CD4-positive, alpha-beta T cell treated with Interleukin-15 for 1 hour (primary cell): ENCODE measurements at regions not wholly inside any gene's neighbourhood (a gene's known extent, or its start where the extent isn't known, plus 50 kb on each side); places are given as distances from the start of the nearest gene placed in this dataset.

Source experiments
- DNase-seq: peaks from one replicate; pipeline ENCODE4 v3.0.0-alpha.2; 2020

DNA sequence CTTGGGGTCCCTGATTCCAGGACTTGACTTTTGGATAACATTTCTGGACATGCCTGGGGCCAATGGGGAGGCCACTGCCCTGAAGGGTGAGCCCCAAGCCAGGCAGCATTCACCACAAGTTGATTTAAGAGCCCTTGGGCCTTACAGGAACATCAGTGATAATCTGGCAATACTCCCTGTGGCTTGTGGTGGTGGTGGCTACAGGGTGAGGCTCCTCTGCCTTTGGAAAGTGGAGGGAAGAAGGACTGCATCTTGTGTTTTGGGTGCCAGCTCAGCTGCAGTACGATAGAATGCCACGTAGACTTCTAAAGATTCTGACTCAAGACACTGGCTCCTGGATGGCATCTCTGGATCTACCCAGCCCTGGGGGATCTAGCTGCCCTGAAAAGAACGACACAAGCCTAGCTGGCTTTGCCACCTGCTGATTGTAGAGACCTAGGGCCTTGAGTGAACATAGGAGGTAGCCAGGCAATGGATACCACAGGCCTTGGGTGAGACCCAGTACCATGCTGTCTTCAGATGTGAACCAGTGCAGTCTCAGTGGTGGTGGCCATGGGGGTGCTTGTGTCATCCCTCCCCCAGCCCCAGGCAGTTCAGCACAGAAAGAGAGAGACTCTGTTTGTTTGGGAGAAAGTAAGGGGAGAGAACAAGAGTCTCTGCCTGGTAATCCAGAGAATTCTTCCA is 79.0 kb upstream of the DAP start:
- no peak for DNase-seq

DNA sequence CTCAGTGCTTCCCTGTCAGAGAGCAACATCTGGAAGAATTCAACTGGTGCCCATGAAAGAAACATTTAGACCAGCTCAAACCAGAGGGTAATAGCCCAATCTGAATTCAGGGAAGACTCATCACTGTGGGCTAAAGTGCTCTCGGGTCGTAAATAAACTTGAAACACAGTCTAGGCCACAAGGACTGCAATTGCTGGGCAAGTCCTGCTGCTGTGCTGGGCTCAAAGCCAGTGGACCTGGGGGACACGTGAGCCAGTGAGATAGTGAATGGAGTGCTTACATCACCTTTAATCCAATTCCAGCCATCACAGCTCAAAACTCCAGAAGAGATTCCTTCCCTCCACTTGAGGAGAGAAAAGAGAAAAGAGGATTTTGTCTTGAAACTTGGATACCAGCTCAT is 78.1 kb upstream of the DAP start:
- DNase-seq: no peak

DNA sequence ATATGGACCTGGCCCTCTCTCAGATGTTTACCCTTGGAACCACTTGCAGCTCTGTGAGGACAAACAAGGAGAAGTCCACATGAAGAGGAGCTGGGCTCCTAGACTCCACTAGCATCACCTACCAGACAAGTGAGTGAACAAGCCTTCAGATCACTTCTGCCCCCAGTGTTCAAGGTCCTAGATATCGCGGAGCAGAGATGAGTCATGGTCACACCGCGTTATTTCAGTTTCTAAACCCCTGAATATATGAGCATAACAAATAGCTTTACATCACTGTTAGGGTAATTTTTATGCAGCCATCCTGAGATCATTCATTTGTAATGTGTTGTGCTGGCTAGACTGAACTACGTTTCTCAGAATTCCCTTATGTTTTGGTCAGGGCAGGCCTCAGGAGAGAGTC is 77.0 kb upstream of the DAP start:
- DNase-seq: no peak

DNA sequence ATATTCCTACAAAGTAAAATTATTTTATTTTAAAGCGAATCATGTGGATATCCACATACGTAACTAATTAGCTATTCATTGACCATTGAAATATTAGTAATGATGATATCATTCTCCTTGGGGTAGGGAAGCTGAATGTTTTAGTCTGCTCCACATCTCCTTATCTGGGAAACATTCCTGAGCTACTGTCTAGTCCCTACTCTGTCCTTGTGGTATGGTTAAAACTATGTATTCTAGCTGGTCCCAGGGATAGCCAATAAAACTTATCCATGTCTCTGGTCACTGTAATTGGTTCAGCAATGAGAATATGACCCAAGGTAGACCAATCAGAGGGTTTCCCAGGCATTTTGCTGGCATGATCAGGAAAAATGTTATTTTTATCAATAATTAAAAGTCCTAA is 76.0 kb upstream of the DAP start:
- DNase-seq: no peak

DNA sequence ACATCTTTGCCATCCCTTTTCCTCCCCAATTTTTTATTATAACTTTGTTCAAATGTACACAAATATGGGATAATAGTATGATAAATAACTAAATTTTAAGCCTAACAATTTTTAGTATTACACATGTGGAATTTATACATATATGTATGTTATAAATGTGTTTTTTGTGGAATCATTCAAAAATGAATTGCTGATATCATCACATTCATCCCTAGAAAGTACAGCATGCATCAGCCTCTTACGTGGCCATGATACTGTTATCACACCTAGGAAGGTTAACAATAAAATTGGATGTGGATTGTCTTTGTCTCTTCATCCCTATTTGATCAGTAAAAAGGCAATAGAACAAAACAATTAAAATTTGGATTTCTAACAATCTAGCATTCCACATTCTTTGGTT is 73.7 kb upstream of the DAP start:
- no peak for DNase-seq

DNA sequence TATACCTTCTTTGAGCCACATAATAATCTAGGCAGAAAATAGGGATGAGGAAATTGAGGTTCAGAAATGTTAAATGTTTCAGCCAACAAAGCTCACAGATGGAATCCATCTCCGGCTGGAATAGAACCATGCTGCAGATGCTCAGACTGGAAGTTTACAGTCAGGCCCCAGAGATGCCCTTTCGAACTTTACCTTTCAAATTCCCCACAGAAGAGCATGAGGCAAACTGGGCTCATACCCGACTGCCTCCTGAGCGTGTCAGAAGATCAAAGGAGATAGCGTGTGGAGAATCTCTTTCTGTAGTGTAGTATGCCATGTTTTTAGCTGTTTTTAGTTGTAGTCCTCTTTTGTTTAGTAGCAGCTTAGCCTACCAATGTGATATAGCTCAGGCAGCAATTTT is 72.0 kb upstream of the DAP start:
- no peak for DNase-seq

DNA sequence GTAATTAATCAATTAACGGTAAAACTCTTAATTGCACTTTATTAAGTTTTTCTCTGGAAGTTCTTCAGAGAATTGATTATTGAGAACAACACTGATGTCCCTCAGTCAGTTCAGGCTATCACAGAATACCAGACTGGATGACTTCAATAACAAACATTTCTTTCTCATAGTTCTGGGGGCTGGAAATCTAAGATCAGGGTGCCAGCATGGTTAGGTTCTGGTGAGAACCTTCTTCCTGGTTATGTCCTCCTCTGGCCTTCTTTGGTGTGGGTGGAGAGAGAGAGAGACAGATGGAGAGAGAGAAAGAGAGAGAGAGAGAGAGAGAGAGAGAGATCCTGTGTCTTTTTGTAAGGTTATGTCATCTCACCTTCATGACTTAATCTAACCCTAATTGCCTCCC is 71.4 kb upstream of the DAP start:
- no peak for DNase-seq

DNA sequence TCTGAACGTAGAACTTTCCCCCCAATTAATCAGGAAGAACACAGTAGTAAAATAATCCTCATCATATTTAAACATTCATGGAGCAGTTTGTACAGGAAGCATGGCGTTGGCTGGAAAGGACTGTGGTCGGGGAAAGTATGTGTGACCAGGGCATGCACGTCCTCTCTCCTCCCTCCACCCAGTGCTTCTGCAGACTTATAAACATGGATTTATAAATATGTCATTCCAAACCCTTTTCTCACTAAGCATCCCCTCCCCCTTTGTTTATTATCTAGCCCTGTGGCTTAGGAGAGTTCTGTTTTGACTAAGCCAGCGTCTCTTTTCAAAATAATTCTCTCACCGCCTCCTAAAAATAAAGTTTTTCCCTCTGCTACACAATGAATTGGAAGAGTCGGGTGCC is 70.4 kb upstream of the DAP start:
- no peak for DNase-seq

DNA sequence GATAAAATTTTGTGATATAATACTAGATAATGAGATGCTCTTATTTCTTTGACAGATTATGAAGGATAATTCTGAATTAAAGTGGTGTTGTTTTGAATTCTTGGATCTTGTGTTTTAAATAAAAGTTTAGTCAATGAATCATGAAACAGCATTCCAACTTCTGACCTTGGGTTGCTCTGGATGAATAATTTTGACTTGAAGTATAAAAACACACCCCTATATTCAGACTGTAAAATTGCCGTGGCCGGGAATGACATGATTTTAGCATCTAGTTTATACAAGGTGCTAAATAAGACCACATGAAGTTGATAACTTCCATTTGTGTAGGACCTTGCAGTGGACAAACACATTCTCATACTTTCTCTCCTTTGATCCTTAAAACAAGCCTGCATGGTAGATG is 67.2 kb upstream of the DAP start:
- DNase-seq: no peak

DNA sequence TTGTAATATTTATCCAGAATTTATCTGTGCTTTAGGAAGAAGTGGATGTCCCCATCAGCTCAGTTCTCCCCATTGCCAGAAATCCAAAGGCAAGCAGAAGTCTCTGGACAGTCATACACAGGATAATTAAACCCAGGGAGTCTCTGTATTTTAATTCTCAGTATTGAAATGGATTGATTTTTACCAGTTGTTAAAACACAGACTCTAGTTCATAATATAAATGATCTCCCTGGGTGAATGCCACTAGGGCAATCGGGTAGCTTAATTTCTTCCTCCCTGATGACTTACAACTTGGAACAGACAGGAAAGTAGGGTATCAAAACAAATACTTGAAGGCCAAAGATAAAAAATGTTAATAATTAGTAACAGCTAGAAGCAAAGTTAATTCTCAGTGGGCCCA is 66.5 kb upstream of the DAP start:
- DNase-seq: no peak

DNA sequence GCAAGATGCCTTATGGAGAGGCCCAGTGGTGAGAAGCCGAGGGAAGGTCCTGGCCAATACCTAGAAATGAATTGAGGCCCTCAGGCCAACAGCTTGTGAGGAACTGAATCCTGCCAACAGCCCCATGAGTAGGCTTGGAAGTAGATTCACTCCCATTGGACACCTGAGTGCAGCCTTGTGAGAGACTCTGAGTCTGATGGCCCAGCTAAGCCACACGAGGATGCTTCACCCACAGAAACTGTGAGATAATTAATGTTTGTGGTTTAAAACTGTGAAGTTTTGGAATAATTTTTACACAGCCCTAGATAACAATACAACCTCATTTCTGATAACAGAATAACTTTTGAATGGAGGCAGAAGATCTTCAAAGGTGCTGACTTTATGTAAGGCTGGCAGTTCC is 65.9 kb upstream of the DAP start:
- no peak for DNase-seq

DNA sequence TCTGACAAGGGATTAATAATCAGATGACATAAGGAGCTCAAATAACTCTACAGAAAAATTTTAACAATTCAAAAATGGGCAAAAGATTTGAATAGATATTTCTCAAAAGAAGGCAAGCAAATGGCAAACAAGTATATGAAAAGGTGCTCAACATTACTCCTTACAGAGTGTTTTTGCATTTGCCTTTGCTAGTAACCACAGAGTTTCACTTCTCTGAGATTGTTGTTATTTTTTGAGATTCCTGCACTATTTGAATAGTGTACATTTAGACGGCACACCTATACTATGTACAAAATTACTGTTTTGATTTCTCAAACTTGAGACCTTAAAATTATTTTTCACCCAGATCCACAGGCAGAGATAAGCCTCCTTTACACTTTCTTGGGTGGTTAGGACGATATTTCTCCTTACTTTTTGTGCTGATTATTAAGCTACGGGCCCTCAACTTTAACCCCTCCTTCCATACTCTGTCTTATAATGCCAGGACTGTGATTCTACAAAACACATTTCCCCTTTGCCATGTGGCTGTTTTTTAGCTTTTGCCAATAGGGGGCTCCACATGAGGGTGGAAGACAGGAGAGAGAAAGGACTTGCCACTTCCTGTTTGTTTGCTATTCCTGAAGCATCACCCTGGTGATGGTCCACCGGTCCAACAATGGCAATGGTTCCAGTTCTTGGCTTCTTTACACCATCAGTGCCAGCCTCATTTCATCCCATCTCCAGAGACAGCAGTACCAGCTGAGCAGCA is 65.0 kb upstream of the DAP start:
- no peak for DNase-seq

DNA sequence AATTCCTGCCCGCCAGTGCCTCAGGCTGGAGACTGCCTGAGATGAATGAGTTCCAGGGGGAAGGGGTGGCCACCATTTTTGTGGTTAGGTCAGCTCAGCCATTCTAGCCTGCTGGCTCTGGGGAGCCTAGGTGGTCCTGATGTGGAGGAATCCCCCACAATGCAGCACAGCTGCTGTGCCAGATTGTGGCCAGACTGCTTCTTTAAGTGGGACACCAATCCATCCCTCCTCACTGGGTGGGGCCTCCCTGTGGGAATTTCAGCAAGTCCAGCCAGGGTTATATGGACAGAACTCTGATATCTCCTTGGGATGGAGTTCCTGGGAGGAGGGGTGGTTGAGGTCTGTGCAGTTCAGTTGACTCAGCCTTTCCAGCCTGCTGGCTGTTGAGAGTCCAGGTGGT is 51.2 kb upstream of the DAP start:
- no peak for DNase-seq
